A673 (cell line): ENCODE measurements at regions not wholly inside any gene's neighbourhood (a gene's known extent, or its start where the extent isn't known, plus 50 kb on each side); places are given as distances from the start of the nearest gene placed in this dataset.

Experiments used
- BruUV-seq: library from RNA; stranded (reverse); fragments of 400-500 nt; replicated peaks from 2 replicates; lab custom pipeline; 2021; lab: Mats Ljungman, UMichigan
- CTCF ChIA-PET: fragments of 300-600 bp; sonication (Branson Sonifier 250); formaldehyde crosslinking; loops from one replicate; lab custom pipeline; 2022; ENCODE audit warnings: antibody characterized with exemption; lab: Charles Lee
- POLR2A ChIA-PET: fragments of 300-600 bp; sonication (Branson Sonifier 250); formaldehyde crosslinking; loops from one replicate; lab custom pipeline; 2022; ENCODE audit warnings: antibody characterized with exemption; ENCODE audit not compliant: low non-redundant PET; lab: Charles Lee
- DNase-seq: peaks from one replicate; pipeline ENCODE4 v3.0.0-alpha.2; 2015; ENCODE audit warnings: low spot score
- H3K27ac ChIP-seq: fragments of 200-600 bp; sonication (generic); 2 replicates; pipeline ENCODE4 v1.5.1; 2016; ENCODE audit warnings: mixed run types, low read depth, mild to moderate bottlenecking, mixed read lengths, antibody characterized with exemption, low read length; ENCODE audit not compliant: poor library complexity, severe bottlenecking
- H3K27me3 ChIP-seq: fragments of 200-600 bp; sonication (generic); replicated peaks from 2 replicates; pipeline ENCODE4 v1.6.1; 2017; ENCODE audit warnings: mixed run types, low read depth, mild to moderate bottlenecking, mixed read lengths, antibody characterized with exemption, low read length; ENCODE audit not compliant: insufficient read depth, poor library complexity
- H3K36me3 ChIP-seq: fragments of 200-600 bp; sonication (generic); 2 replicates; pipeline ENCODE4 v1.6.1; 2016; ENCODE audit warnings: mixed run types, mild to moderate bottlenecking, mixed read lengths, antibody characterized with exemption, low read length; ENCODE audit not compliant: insufficient read depth, poor library complexity, severe bottlenecking
- H3K4me1 ChIP-seq: fragments of 200-600 bp; sonication (generic); 2 replicates; pipeline ENCODE4 v1.6.1; 2017; ENCODE audit warnings: mixed run types, mild to moderate bottlenecking, mixed read lengths, antibody characterized with exemption, low read length; ENCODE audit not compliant: insufficient read depth, poor library complexity, severe bottlenecking
- H3K4me3 ChIP-seq: fragments of 200-600 bp; sonication (generic); 2 replicates; pipeline ENCODE4 v1.5.1; 2016; ENCODE audit warnings: low read depth, mixed run types, mild to moderate bottlenecking, mixed read lengths, low read length; ENCODE audit not compliant: poor library complexity, severe bottlenecking
- H3K9me3 ChIP-seq: fragments of 200-600 bp; sonication (generic); 2 replicates; pipeline ENCODE4 v1.6.1; 2016; ENCODE audit warnings: mixed run types, low read depth, mild to moderate bottlenecking, mixed read lengths, antibody characterized with exemption, low read length; ENCODE audit not compliant: poor library complexity, severe bottlenecking
- EZH2 ChIP-seq: fragments of 200-600 bp; sonication (generic); IDR thresholded peaks from 2 replicates; pipeline ENCODE4 v1.6.1; 2017; ENCODE audit warnings: borderline replicate concordance, low read depth, mild to moderate bottlenecking, mixed read lengths, antibody characterized with exemption, low read length; ENCODE audit not compliant: poor library complexity, severe bottlenecking
- intact Hi-C: fragments of 100-400 bp; cut with micrococcal nuclease; formaldehyde crosslinking; loops from one replicate; pipeline ENCODE4 v1.10.0; 2022; ENCODE audit not compliant: unreplicated experiment
- TF ChIP-seq, protein P1 (sequence below): fragments of 300-800, 200-600 bp; sonication (generic); conservative IDR thresholded peaks from 2 replicates; pipeline ENCODE4 v1.5.1; 2017; ENCODE audit warnings: low read depth, mild to moderate bottlenecking, antibody characterized with exemption, low read length, moderate library complexity, mixed read lengths

DNA sequence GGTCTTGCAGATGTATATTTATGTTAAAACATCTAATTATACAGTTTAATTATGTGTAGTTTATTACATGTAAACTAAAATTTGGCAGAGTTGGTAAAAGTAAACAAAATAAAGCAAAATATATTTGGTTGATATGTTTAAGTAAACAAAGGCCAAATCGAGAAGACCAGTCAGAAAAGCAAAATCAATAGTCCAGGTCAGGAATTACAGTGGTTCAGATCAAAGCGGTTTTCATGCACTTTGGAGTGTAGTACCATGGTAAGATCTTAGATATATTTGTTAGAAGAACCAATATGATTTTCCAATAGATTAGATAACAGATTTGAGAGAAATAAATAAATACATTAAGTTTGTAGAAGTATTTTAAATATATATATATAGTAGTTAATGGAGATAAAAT, 1421.6 kb upstream of the CDH8 start:
- BruUV-seq: no TSS peak
- Histone ChIP-seq H3K36me3 (no peaks in the 10 kb centered on the region), H3K4me1 (no peaks in the 10 kb centered on the region), H3K27me3 (no peaks in the 10 kb centered on the region), H3K27ac (no peak overlapping the region), H3K9me3 (no peaks in the 10 kb centered on the region), H3K4me3 (no peak overlapping the region)
- ChIA-PET CTCF (no interaction called here), POLR2A (no interaction called here)
- DNase-seq: no peak
- intact Hi-C loops: no loop called here
- TF ChIP-seq EZH2: no peak
- TF ChIP-seq, protein P1, sequence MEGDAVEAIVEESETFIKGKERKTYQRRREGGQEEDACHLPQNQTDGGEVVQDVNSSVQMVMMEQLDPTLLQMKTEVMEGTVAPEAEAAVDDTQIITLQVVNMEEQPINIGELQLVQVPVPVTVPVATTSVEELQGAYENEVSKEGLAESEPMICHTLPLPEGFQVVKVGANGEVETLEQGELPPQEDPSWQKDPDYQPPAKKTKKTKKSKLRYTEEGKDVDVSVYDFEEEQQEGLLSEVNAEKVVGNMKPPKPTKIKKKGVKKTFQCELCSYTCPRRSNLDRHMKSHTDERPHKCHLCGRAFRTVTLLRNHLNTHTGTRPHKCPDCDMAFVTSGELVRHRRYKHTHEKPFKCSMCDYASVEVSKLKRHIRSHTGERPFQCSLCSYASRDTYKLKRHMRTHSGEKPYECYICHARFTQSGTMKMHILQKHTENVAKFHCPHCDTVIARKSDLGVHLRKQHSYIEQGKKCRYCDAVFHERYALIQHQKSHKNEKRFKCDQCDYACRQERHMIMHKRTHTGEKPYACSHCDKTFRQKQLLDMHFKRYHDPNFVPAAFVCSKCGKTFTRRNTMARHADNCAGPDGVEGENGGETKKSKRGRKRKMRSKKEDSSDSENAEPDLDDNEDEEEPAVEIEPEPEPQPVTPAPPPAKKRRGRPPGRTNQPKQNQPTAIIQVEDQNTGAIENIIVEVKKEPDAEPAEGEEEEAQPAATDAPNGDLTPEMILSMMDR: no peak

DNA sequence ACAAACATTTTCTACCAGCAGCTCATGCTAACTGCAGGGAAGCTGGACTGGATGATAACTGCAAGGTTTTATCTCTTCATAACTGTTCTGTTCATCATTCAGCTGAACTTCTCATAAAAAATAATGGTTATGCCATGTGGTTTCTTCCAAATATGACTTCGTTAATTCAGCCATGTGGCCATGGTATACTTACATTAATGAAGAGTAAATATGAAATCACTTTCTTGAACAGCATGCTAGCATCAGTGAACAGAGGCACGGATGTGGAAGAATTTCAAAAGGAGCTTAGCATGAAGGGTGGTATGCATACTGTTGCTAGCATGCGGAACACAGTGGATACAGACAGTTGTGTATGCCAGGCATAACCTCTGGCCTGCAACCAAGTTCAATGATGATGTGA, 1417.0 kb upstream of the CDH8 start:
- H3K4me1 ChIP-seq: no peaks in the 10 kb centered on the region
- no peak overlapping the region for H3K4me3 ChIP-seq
- no peaks in the 10 kb centered on the region for H3K27me3 ChIP-seq
- ChIA-PET CTCF (no interaction called here), POLR2A (no interaction called here)
- no TSS peak for BruUV-seq
- TF ChIP-seq, protein P1: no peak
- no peak for TF ChIP-seq EZH2
- no peaks in the 10 kb centered on the region for H3K9me3 ChIP-seq
- no peak overlapping the region for H3K27ac ChIP-seq
- intact Hi-C loops: no loop called here
- H3K36me3 ChIP-seq: no peaks in the 10 kb centered on the region
- DNase-seq: no peak

DNA sequence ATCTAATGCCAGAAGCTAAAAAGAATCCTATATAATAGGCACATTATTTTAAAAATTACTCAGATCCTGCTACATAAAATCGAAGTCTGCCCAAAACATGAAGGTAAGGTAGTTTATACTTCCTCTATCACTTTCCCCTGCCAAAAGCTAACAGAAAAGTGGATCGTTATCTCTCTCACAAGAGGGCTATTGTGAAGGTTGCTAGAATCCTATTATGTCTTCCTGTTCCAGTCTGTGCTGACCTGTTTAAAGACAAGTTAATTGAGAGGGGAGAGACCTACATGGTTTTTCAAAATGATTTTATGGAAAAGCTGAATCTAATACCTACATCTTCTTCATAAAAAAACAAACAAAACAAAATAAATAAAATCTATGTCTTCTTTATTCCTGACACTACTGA, 1410.9 kb upstream of the CDH8 start:
- H3K9me3 ChIP-seq: no peaks in the 10 kb centered on the region
- POLR2A ChIA-PET: no interaction called here
- H3K4me3 ChIP-seq: no peak overlapping the region
- intact Hi-C loops: no loop called here
- H3K27ac ChIP-seq: no peak overlapping the region
- DNase-seq: no peak
- BruUV-seq: no TSS peak
- TF ChIP-seq EZH2: no peak
- TF ChIP-seq, protein P1: no peak
- no peaks in the 10 kb centered on the region for H3K27me3 ChIP-seq
- CTCF ChIA-PET: no interaction called here
- H3K4me1 ChIP-seq: no peaks in the 10 kb centered on the region
- H3K36me3 ChIP-seq: no peaks in the 10 kb centered on the region
